HCT116 (cell line): ENCODE measurements at regions not wholly inside any gene's neighbourhood (a gene's known extent, or its start where the extent isn't known, plus 50 kb on each side); places are given as distances from the start of the nearest gene placed in this dataset.
A peak's percentile ranks its signal among the peaks of the same experiment; 100 is the strongest.

ENCODE experiments used
- ATAC-seq: fragments of 200-7000 bp; cut with Tn5 transposase; 2 replicates; pipeline ENCODE4 v1.9.1; 2020; ENCODE audit warnings: mild to moderate bottlenecking, moderate library complexity
- BruUV-seq: library from RNA; stranded (reverse); fragments of 400-500 nt; replicated peaks from 2 replicates; lab custom pipeline; 2021; lab: Mats Ljungman, UMichigan
- CTCF ChIA-PET: fragments of 300-600 bp; sonication (Branson Sonifier 250); formaldehyde crosslinking; loops from one replicate; lab custom pipeline; 2021; ENCODE audit warnings: antibody characterized with exemption; lab: Charles Lee
- POLR2A ChIA-PET: fragments of 300-600, 350-600 bp; sonication (Branson Sonifier 250); formaldehyde crosslinking; loops from one replicate; lab custom pipeline; 2021; ENCODE audit warnings: antibody characterized with exemption; lab: Charles Lee
- RAD21 ChIA-PET, 2 experiments: fragments of 300-600 bp; sonication (Branson Sonifier 250); formaldehyde crosslinking; loops; one replicate each; lab custom pipeline; 2023; ENCODE audit warnings: low total read pairs in 2 of 2; ENCODE audit not compliant: uncharacterized antibody in 2 of 2, unreplicated experiment in 2 of 2, low non-redundant PET in 1 of 2; lab: Charles Lee
- DNase-seq: peaks from one replicate; pipeline ENCODE4 v3.0.0-alpha.2; 2010; ENCODE audit warnings: low read depth, low spot score
- H2AFZ ChIP-seq: fragments of 200-600 bp; shearing (Covaris generic), sonication (generic); 2 replicates; pipeline ENCODE4 v1.6.1; 2017; ENCODE audit warnings: low read depth, mixed run types, mixed read lengths, antibody characterized with exemption, low read length; ENCODE audit not compliant: poor library complexity, severe bottlenecking
- H3K27ac ChIP-seq: 2 replicates; pipeline ENCODE4 v1.5.1; 2012; ENCODE audit warnings: low read depth, low read length
- H3K27me3 ChIP-seq: fragments of 200-600 bp; sonication (generic); 2 replicates; pipeline ENCODE4 v1.6.1; 2016; ENCODE audit warnings: mixed run types, low read length, mixed read lengths; ENCODE audit not compliant: insufficient read depth
- H3K36me3 ChIP-seq, 2 experiments: fragments of 200-500 bp in 1 of 2; fragments of 200-600 bp in 1 of 2; sonication (Bioruptor generic) in 1 of 2; sonication (generic) in 1 of 2; 2 replicates each; pipeline versions ENCODE4 v1.5.1 to v1.6.1; 2014 to 2016; ENCODE audit warnings: low read length in 2 of 2, inconsistent platforms in 1 of 2, mixed read lengths in 1 of 2, mixed run types in 1 of 2; ENCODE audit not compliant: insufficient read depth in 2 of 2, control insufficient read depth in 1 of 2
- H3K4me1 ChIP-seq, 2 experiments: fragments of 200-600 bp in 1 of 2; sonication (generic) in 1 of 2; 2 replicates each; pipeline versions ENCODE4 v1.5.1 to v1.6.1; 2012 to 2017; ENCODE audit warnings: low read length in 2 of 2, inconsistent platforms in 1 of 2, mild to moderate bottlenecking in 1 of 2, mixed read lengths in 1 of 2, mixed run types in 1 of 2, moderate library complexity in 1 of 2; ENCODE audit not compliant: insufficient read depth in 2 of 2, control insufficient read depth in 1 of 2
- H3K4me2 ChIP-seq: fragments of 200-600 bp; sonication (generic); 2 replicates; pipeline ENCODE4 v1.6.1; 2017; ENCODE audit warnings: mixed run types, low read length, mixed read lengths
- H3K4me3 ChIP-seq, 2 experiments: fragments of 200-600 bp in 1 of 2; sonication (generic) in 1 of 2; replicated peaks in 1 of 2; 2 replicates each; pipeline ENCODE4 v1.5.1; 2011 to 2016; ENCODE audit warnings: low read length in 2 of 2, control low read depth in 1 of 2, low read depth in 1 of 2, mild to moderate bottlenecking in 1 of 2, mixed read lengths in 1 of 2, mixed run types in 1 of 2
- H3K79me2 ChIP-seq: fragments of 200-600 bp; sonication (generic); 2 replicates; pipeline ENCODE4 v1.6.1; 2017; ENCODE audit warnings: mild to moderate bottlenecking, mixed run types, low read length, moderate library complexity, mixed read lengths; ENCODE audit not compliant: insufficient read depth
- H3K9ac ChIP-seq: fragments of 200-600 bp; sonication (generic); 2 replicates; pipeline ENCODE4 v1.6.1; 2016; ENCODE audit warnings: low read length, mixed read lengths
- H3K9me2 ChIP-seq: fragments of 200-600 bp; sonication (generic), shearing (Covaris generic); 2 replicates; pipeline ENCODE4 v1.6.1; 2017; ENCODE audit warnings: mixed run types, mild to moderate bottlenecking, moderate library complexity; ENCODE audit not compliant: insufficient read depth
- H3K9me3 ChIP-seq, 2 experiments: fragments of 200-500 bp in 1 of 2; fragments of 200-600 bp in 1 of 2; sonication (Bioruptor generic) in 1 of 2; sonication (generic) in 1 of 2; 2 replicates each; pipeline ENCODE4 v1.6.1; 2014 to 2017; ENCODE audit warnings: low read length in 2 of 2, mixed read lengths in 2 of 2, inconsistent platforms in 1 of 2, low read depth in 1 of 2, mild to moderate bottlenecking in 1 of 2, mixed run types in 1 of 2, moderate library complexity in 1 of 2; ENCODE audit not compliant: control insufficient read depth in 1 of 2, insufficient read depth in 1 of 2
- H4K20me1 ChIP-seq: fragments of 200-600 bp; sonication (generic), shearing (Covaris generic); 2 replicates; pipeline ENCODE4 v1.6.1; 2017; ENCODE audit warnings: mixed run types, mild to moderate bottlenecking, moderate library complexity; ENCODE audit not compliant: insufficient read depth
- CBX3 ChIP-seq: IDR thresholded peaks from 2 replicates; pipeline ENCODE4 v1.6.1; 2012; ENCODE audit warnings: low read depth
- EGR1 ChIP-seq: IDR thresholded peaks from 2 replicates; pipeline ENCODE4 v1.6.1; 2012; ENCODE audit warnings: low read depth
- EZH2phosphoT487 ChIP-seq: fragments of 200-600 bp; IDR thresholded peaks from 2 replicates; pipeline ENCODE4 v1.6.1; 2018; ENCODE audit warnings: antibody characterized with exemption, borderline replicate concordance
- POLR2A ChIP-seq: IDR thresholded peaks from 2 replicates; pipeline ENCODE4 v1.7.0; 2011; ENCODE audit warnings: borderline replicate concordance; ENCODE audit not compliant: insufficient read depth, insufficient read length; ENCODE audit errors: extremely low read depth
- POLR2AphosphoS5 ChIP-seq: IDR thresholded peaks from 2 replicates; pipeline ENCODE4 v1.6.1; 2011; ENCODE audit warnings: mild to moderate bottlenecking, low read depth, low read length, moderate library complexity
- REST ChIP-seq: IDR thresholded peaks from 2 replicates; pipeline ENCODE4 v1.6.1; 2012; ENCODE audit warnings: low read depth
- SIN3A ChIP-seq: IDR thresholded peaks from 2 replicates; pipeline ENCODE4 v1.6.1; 2012; ENCODE audit warnings: low read depth
- SP1 ChIP-seq: IDR thresholded peaks from 2 replicates; pipeline ENCODE4 v1.6.1; 2012; ENCODE audit warnings: low read depth
- ZFX ChIP-seq: fragments of 450-650 bp; IDR thresholded peaks from 2 replicates; pipeline ENCODE4 v1.6.1; 2017
- intact Hi-C: fragments of 100-400 bp; cut with micrococcal nuclease; formaldehyde crosslinking; loops from 2 replicates; pipeline ENCODE4 v1.10.0; 2022

GRCh38 chr5:33300209-33300742, 140.5 kb upstream of the TARS1 start:
- BruUV-seq, result no TSS peak
- no peak overlapping the region for H3K27ac ChIP-seq
- H3K27me3 ChIP-seq, result no peaks in the 10 kb centered on the region
- H3K9ac ChIP-seq, result no peak overlapping the region
- H3K36me3 ChIP-seq, result no peaks in the 10 kb centered on the region
- ChIA-PET CTCF (interaction anchor here (0.7 to 1.5 kb wide), 6 partner anchors 13 to 672 kb away, joined by 3 to 4 read pairs (median 3); no protein-coding TSS in a partner anchor), POLR2A (no interaction called here), RAD21 (interaction anchor here in 1 of 2 experiments (0.7 kb wide), 1 partner anchor 591 kb away, joined by 3 read pairs; no protein-coding TSS in a partner anchor)
- no peaks in the 10 kb centered on the region for H3K9me2 ChIP-seq
- peak overlapping the region; percentile 22 for H3K4me2 ChIP-seq
- no peak overlapping the region for H3K4me3 ChIP-seq
- no peak for TF ChIP-seq POLR2AphosphoS5
- TF ChIP-seq SP1, result no peak
- TF ChIP-seq POLR2A, result no peak
- H3K79me2 ChIP-seq, result no peaks in the 10 kb centered on the region
- DNase-seq, result no peak
- H3K4me1 ChIP-seq, result no peaks in the 10 kb centered on the region
- H3K9me3 ChIP-seq, result no peaks in the 10 kb centered on the region
- peak overlapping the region; percentile 14 for H2AFZ ChIP-seq
- no peaks in the 10 kb centered on the region for H4K20me1 ChIP-seq
- peak; percentile 56 for ATAC-seq
- intact Hi-C loops, result loop anchor here (10.0 kb wide), 1 partner anchor 355 kb away; no protein-coding TSS in a partner anchor

- Histone ChIP-seq H3K27me3 (no peaks in the 10 kb centered on the region), H3K4me3 (no peak overlapping the region), H3K36me3 (no peaks in the 10 kb centered on the region), H3K4me2 (no peak overlapping the region), H3K9me3 (no peaks in the 10 kb centered on the region), H3K9me2 (no peaks in the 10 kb centered on the region), H4K20me1 (no peaks in the 10 kb centered on the region), H3K79me2 (no peaks in the 10 kb centered on the region), H3K27ac (no peak overlapping the region), H3K4me1 (no peaks in the 10 kb centered on the region), H3K9ac (no peak overlapping the region), H2AFZ (no peak overlapping the region)
- ChIA-PET RAD21 (no interaction called here), POLR2A (interaction anchor here (1.1 kb wide), 1 partner anchor 9 kb away, joined by 3 read pairs; no protein-coding TSS in a partner anchor), CTCF (no interaction called here)
- intact Hi-C loops, result loop anchor here (10.0 kb wide), 1 partner anchor 359 kb away; no protein-coding TSS in a partner anchor
- TF ChIP-seq CBX3 (no peak), REST (no peak), ZFX (no peak), EZH2phosphoT487 (no peak), EGR1 (no peak), SIN3A (no peak)
- no peak for ATAC-seq
- no peak for DNase-seq
- BruUV-seq, result no TSS peak
These were observed 137.1 kb upstream of the TARS1 start for GRCh38 chr5:33303579-33304095.
